Omental fat pad (tissue), 3 donors: ENCODE measurements at regions not wholly inside any gene's neighbourhood (a gene's known extent, or its start where the extent isn't known, plus 50 kb on each side); places are given as distances from the start of the nearest gene placed in this dataset.

Source experiments
- ATAC-seq: fragments of 150-250 bp; one replicate; pipeline ENCODE4 v1.9.1; 2016; ENCODE audit warnings: mild to moderate bottlenecking, moderate library complexity; ENCODE audit not compliant: low FRiP score
- DNase-seq: peaks from one replicate; pipeline ENCODE4 v3.0.0-alpha.2; 2019; ENCODE audit warnings: low spot score
- CTCF ChIP-seq, 3 donors: fragments of 450-650 bp; IDR thresholded peaks; one replicate each; pipeline ENCODE4 v1.5.1; 2016 to 2017; ENCODE audit warnings: antibody characterized with exemption in 3 of 3, mild to moderate bottlenecking in 3 of 3, moderate library complexity in 2 of 3

- no peak for TF ChIP-seq CTCF (IDR thresholded peaks at IDR 0.05)
- DNase-seq (no peak), ATAC-seq (no peak)
Measured at GRCh38 chr10:125555267-125555666, 127.7 kb downstream of the TEX36 start.

GRCh38 chr10:125554753-125555152 lies 128.2 kb downstream of the TEX36 start:
- TF ChIP-seq CTCF (IDR thresholded peaks at IDR 0.05), result no peak
- DNase-seq (no peak), ATAC-seq (no peak)

GRCh38 chr10:125554016-125554703 lies 128.8 kb downstream of the TEX36 start:
- TF ChIP-seq CTCF (IDR thresholded peaks at IDR 0.05), result no peak
- DNase-seq (no peak), ATAC-seq (no peak)

GRCh38 chr10:125553091-125553490 lies 129.9 kb downstream of the TEX36 start:
- ATAC-seq, result no peak
- TF ChIP-seq CTCF (IDR thresholded peaks at IDR 0.05), result no peak
- DNase-seq, result no peak

GRCh38 chr10:125551247-125551646 lies 131.7 kb downstream of the TEX36 start:
- ATAC-seq, result no peak
- DNase-seq, result no peak
- TF ChIP-seq CTCF (IDR thresholded peaks at IDR 0.05), result no peak

GRCh38 chr10:125550362-125550761 lies 132.6 kb downstream of the TEX36 start:
- TF ChIP-seq CTCF (IDR thresholded peaks at IDR 0.05), result no peak
- DNase-seq (no peak), ATAC-seq (no peak)

GRCh38 chr10:125549653-125550052 lies 133.3 kb downstream of the TEX36 start:
- no peak for DNase-seq
- no peak for TF ChIP-seq CTCF (IDR thresholded peaks at IDR 0.05)
- no peak for ATAC-seq
